Endothelial cell of umbilical vein (primary cell): ENCODE measurements at regions not wholly inside any gene's neighbourhood (a gene's known extent, or its start where the extent isn't known, plus 50 kb on each side); places are given as distances from the start of the nearest gene placed in this dataset.

ENCODE experiments used
- EZH2 ChIP-seq: IDR thresholded peaks from 2 replicates; pipeline ENCODE4 v1.6.1; 2012; ENCODE audit warnings: borderline replicate concordance, low read depth, mild to moderate bottlenecking, moderate library complexity, low read length, inconsistent platforms; ENCODE audit not compliant: severe bottlenecking
- FOS ChIP-seq: IDR thresholded peaks from 2 replicates; pipeline ENCODE4 v1.6.1; 2011; ENCODE audit warnings: mild to moderate bottlenecking, low read length, moderate library complexity, borderline replicate concordance; ENCODE audit not compliant: insufficient read depth
- JUN ChIP-seq: IDR thresholded peaks from 2 replicates; pipeline ENCODE4 v1.6.1; 2011; ENCODE audit warnings: borderline replicate concordance, low read depth; ENCODE audit not compliant: insufficient read length, insufficient read depth
- POLR2A ChIP-seq: IDR thresholded peaks from 2 replicates; pipeline ENCODE4 v1.6.1; 2012; ENCODE audit warnings: low read depth, mild to moderate bottlenecking, control low read depth, low read length
- POLR2AphosphoS5 ChIP-seq: IDR thresholded peaks from 2 replicates; pipeline ENCODE4 v1.6.1; 2012; ENCODE audit warnings: low read depth, mild to moderate bottlenecking, control low read depth, low read length, moderate library complexity; ENCODE audit not compliant: insufficient read depth
- TF ChIP-seq, protein P1 (sequence below), 2 donors: IDR thresholded peaks; 1 replicate in 1 of 2; 2 replicates in 1 of 2; pipeline ENCODE4 v1.5.1; 2011; ENCODE audit warnings: low read length in 2 of 2, mild to moderate bottlenecking in 2 of 2, moderate library complexity in 2 of 2, control low read depth in 1 of 2, inconsistent platforms in 1 of 2, low read depth in 1 of 2; ENCODE audit not compliant: insufficient read depth in 1 of 2; ENCODE audit errors: extremely low read depth in 1 of 2
- TF ChIP-seq, protein P2 (sequence below): IDR thresholded peaks from 2 replicates; pipeline ENCODE4 v1.6.1; 2011; ENCODE audit not compliant: insufficient read depth, insufficient read length

- TF ChIP-seq, protein P1, sequence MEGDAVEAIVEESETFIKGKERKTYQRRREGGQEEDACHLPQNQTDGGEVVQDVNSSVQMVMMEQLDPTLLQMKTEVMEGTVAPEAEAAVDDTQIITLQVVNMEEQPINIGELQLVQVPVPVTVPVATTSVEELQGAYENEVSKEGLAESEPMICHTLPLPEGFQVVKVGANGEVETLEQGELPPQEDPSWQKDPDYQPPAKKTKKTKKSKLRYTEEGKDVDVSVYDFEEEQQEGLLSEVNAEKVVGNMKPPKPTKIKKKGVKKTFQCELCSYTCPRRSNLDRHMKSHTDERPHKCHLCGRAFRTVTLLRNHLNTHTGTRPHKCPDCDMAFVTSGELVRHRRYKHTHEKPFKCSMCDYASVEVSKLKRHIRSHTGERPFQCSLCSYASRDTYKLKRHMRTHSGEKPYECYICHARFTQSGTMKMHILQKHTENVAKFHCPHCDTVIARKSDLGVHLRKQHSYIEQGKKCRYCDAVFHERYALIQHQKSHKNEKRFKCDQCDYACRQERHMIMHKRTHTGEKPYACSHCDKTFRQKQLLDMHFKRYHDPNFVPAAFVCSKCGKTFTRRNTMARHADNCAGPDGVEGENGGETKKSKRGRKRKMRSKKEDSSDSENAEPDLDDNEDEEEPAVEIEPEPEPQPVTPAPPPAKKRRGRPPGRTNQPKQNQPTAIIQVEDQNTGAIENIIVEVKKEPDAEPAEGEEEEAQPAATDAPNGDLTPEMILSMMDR (IDR thresholded peaks at IDR 0.05; ENCODE audit: extremely low read depth in 1 of 2, insufficient read depth in 1 of 2, low read depth in 1 of 2, low read length in 2 of 2), result no peak
- no peak for TF ChIP-seq POLR2A
- no peak for TF ChIP-seq EZH2
- TF ChIP-seq POLR2AphosphoS5, result no peak
- TF ChIP-seq, protein P2, sequence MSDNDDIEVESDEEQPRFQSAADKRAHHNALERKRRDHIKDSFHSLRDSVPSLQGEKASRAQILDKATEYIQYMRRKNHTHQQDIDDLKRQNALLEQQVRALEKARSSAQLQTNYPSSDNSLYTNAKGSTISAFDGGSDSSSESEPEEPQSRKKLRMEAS, result no peak
- no peak for TF ChIP-seq FOS
- no peak for TF ChIP-seq JUN
Observed at GRCh38 chr3:111465081-111465670, 76.8 kb upstream of the CD96 start.
